Smooth muscle cell (in vitro differentiated cells): ENCODE measurements at regions not wholly inside any gene's neighbourhood (a gene's known extent, or its start where the extent isn't known, plus 50 kb on each side); places are given as distances from the start of the nearest gene placed in this dataset.

Experiments
- DNase-seq: peaks from one replicate; lab custom pipeline; 2025; ENCODE audit not compliant: unreplicated experiment; lab: John Stamatoyannopoulos, UW
- H2AFZ ChIP-seq: fragments of 200-600 bp; sonication (generic); 2 replicates; pipeline ENCODE4 v1.6.0; 2016; ENCODE audit warnings: antibody characterized with exemption, low read depth, mild to moderate bottlenecking
- H3F3A ChIP-seq: fragments of 200-600 bp; sonication (generic); 2 replicates; pipeline ENCODE4 v1.6.0; 2017; ENCODE audit warnings: antibody characterized with exemption, low read depth
- H3K27ac ChIP-seq: fragments of 200-600 bp; sonication (generic); 2 replicates; pipeline ENCODE4 v1.5.1; 2016; ENCODE audit warnings: low read depth, mild to moderate bottlenecking
- H3K27me3 ChIP-seq: fragments of 200-600 bp; sonication (generic); 2 replicates; pipeline ENCODE4 v1.6.1; 2016; ENCODE audit warnings: low read depth, mild to moderate bottlenecking
- H3K36me3 ChIP-seq: fragments of 200-600 bp; sonication (generic); 2 replicates; pipeline ENCODE4 v1.5.1; 2016; ENCODE audit warnings: low read depth
- H3K4me1 ChIP-seq: fragments of 200-600 bp; sonication (generic); 2 replicates; pipeline ENCODE4 v1.5.1; 2016; ENCODE audit warnings: low read depth
- H3K4me2 ChIP-seq: fragments of 200-600 bp; sonication (generic); 2 replicates; pipeline ENCODE4 v1.6.0; 2016; ENCODE audit warnings: mild to moderate bottlenecking
- H3K4me3 ChIP-seq: fragments of 200-600 bp; sonication (generic); 2 replicates; pipeline ENCODE4 v1.5.1; 2016; ENCODE audit warnings: mild to moderate bottlenecking
- H3K79me2 ChIP-seq: fragments of 200-600 bp; sonication (generic); 2 replicates; pipeline ENCODE4 v1.6.0; 2016; ENCODE audit warnings: low read depth, mild to moderate bottlenecking
- H3K9ac ChIP-seq: fragments of 200-600 bp; sonication (generic); 2 replicates; pipeline ENCODE4 v1.6.0; 2016; ENCODE audit warnings: low read depth
- H3K9me3 ChIP-seq: fragments of 200-600 bp; sonication (generic); replicated peaks from 2 replicates; pipeline ENCODE4 v1.5.1; 2016; ENCODE audit warnings: low read depth
- H4K20me1 ChIP-seq: fragments of 200-600 bp; sonication (generic); 2 replicates; pipeline ENCODE4 v1.6.0; 2016; ENCODE audit warnings: low read depth
- CTCF ChIP-seq: fragments of 200-600 bp; sonication (generic); IDR thresholded peaks from 2 replicates; pipeline ENCODE4 v1.5.1; 2017; ENCODE audit warnings: borderline replicate concordance, mild to moderate bottlenecking, antibody characterized with exemption; ENCODE audit not compliant: insufficient read depth, poor library complexity, severe bottlenecking
- whole genome bisulfite sequencing: methylation state at CpG from one replicate; pipeline ENCODE4 v1.1.7; 2016; ENCODE audit warnings: low lambda C conversion rate; 5-methylcytosine and 5-hydroxymethylcytosine counted together

GRCh38 chr15:97691799-97692198, 268.7 kb upstream of the ARRDC4 start:
- H4K20me1 ChIP-seq, result no peaks in the 10 kb centered on the region
- H3K9ac ChIP-seq, result no peak overlapping the region
- H3K36me3 ChIP-seq, result no peaks in the 10 kb centered on the region
- no peaks in the 10 kb centered on the region for H3K4me1 ChIP-seq
- no peak overlapping the region for H3K27ac ChIP-seq
- H3K9me3 ChIP-seq, result no peaks in the 10 kb centered on the region
- H3K4me3 ChIP-seq, result no peak overlapping the region
- H3F3A ChIP-seq, result no peaks in the 10 kb centered on the region
- H3K79me2 ChIP-seq, result no peaks in the 10 kb centered on the region
- no peak for TF ChIP-seq CTCF
- H2AFZ ChIP-seq, result no peak overlapping the region
- no peak for DNase-seq
- 42% methylated on average over 5 of the region's 5 CpGs for WGBS
- H3K4me2 ChIP-seq, result no peak overlapping the region
- no peaks in the 10 kb centered on the region for H3K27me3 ChIP-seq

- TF ChIP-seq CTCF, result no peak
- 89% methylated on average over 17 of the region's 17 CpGs for WGBS
- H3K4me3 ChIP-seq, result no peak overlapping the region
- DNase-seq, result no peak
- no peak overlapping the region for H3K27ac ChIP-seq
- no peaks in the 10 kb centered on the region for H4K20me1 ChIP-seq
- H3K36me3 ChIP-seq, result no peaks in the 10 kb centered on the region
- no peak overlapping the region for H3K4me2 ChIP-seq
- no peak overlapping the region for H3K9ac ChIP-seq
- no peaks in the 10 kb centered on the region for H3K9me3 ChIP-seq
- no peaks in the 10 kb centered on the region for H3K79me2 ChIP-seq
- H2AFZ ChIP-seq, result no peak overlapping the region
- H3F3A ChIP-seq, result no peaks in the 10 kb centered on the region
- no peaks in the 10 kb centered on the region for H3K27me3 ChIP-seq
- no peaks in the 10 kb centered on the region for H3K4me1 ChIP-seq
Observed at GRCh38 chr15:97692301-97693015, 268.0 kb upstream of the ARRDC4 start.

GRCh38 chr15:97694456-97694855, 266.0 kb upstream of the ARRDC4 start:
- no peaks in the 10 kb centered on the region for H3K36me3 ChIP-seq
- H3K4me1 ChIP-seq, result no peaks in the 10 kb centered on the region
- no peak overlapping the region for H3K4me3 ChIP-seq
- no peak overlapping the region for H3K9ac ChIP-seq
- no peaks in the 10 kb centered on the region for H4K20me1 ChIP-seq
- TF ChIP-seq CTCF, result no peak
- H3F3A ChIP-seq, result no peaks in the 10 kb centered on the region
- no peaks in the 10 kb centered on the region for H3K9me3 ChIP-seq
- no peaks in the 10 kb centered on the region for H3K27me3 ChIP-seq
- WGBS, result 96% methylated on average over 7 of the region's 7 CpGs
- no peak for DNase-seq
- H3K4me2 ChIP-seq, result no peak overlapping the region
- H2AFZ ChIP-seq, result no peak overlapping the region
- no peak overlapping the region for H3K27ac ChIP-seq
- H3K79me2 ChIP-seq, result no peaks in the 10 kb centered on the region

- no peak for DNase-seq
- Histone ChIP-seq H3K36me3 (no peaks in the 10 kb centered on the region), H3K9me3 (no peaks in the 10 kb centered on the region), H3K4me1 (no peaks in the 10 kb centered on the region), H3K27me3 (no peaks in the 10 kb centered on the region), H3K79me2 (no peaks in the 10 kb centered on the region), H3K27ac (no peak overlapping the region), H3F3A (no peaks in the 10 kb centered on the region), H4K20me1 (no peaks in the 10 kb centered on the region), H3K4me3 (no peak overlapping the region), H2AFZ (no peak overlapping the region), H3K9ac (no peak overlapping the region), H3K4me2 (no peak overlapping the region)
- 90% methylated on average over 5 of the region's 5 CpGs for WGBS
- no peak for TF ChIP-seq CTCF
Observed at GRCh38 chr15:97703400-97703799, 257.1 kb upstream of the ARRDC4 start.
